ENCODE measurements at regions not wholly inside any gene's neighbourhood (a gene's known extent, or its start where the extent isn't known, plus 50 kb on each side); places are given as distances from the start of the nearest gene placed in this dataset.

DNA sequence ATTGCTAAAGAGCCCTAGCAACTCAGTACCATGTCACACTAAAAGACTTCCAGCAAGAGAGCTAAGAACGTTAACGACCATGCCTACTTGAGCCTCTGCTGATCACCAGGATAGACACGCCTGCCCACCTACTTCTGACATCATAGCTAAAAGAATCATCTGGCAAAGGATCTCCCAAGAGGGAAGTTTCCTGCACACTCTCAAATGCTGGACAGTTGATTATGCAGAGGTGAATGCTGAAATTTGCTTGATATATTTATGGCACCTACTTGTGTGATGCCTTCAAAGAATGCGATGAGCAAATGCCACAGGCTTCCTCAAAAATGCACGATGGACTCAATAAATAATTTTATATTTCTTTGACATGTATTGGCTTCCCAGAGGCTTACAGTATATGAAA is 113.6 kb downstream of the GALC start:
- DNase-seq (ENCODE audit: low read depth) = peak; percentile 25
- TF ChIP-seq, protein P1, sequence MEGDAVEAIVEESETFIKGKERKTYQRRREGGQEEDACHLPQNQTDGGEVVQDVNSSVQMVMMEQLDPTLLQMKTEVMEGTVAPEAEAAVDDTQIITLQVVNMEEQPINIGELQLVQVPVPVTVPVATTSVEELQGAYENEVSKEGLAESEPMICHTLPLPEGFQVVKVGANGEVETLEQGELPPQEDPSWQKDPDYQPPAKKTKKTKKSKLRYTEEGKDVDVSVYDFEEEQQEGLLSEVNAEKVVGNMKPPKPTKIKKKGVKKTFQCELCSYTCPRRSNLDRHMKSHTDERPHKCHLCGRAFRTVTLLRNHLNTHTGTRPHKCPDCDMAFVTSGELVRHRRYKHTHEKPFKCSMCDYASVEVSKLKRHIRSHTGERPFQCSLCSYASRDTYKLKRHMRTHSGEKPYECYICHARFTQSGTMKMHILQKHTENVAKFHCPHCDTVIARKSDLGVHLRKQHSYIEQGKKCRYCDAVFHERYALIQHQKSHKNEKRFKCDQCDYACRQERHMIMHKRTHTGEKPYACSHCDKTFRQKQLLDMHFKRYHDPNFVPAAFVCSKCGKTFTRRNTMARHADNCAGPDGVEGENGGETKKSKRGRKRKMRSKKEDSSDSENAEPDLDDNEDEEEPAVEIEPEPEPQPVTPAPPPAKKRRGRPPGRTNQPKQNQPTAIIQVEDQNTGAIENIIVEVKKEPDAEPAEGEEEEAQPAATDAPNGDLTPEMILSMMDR (conservative IDR thresholded peaks at IDR 0.05; ENCODE audit: control insufficient read depth, insufficient read depth, low read depth, low read length) = no peak
- no peak overlapping the region for H3K4me3 ChIP-seq (ENCODE audit: control insufficient read depth, low read depth, low read length)

DNA sequence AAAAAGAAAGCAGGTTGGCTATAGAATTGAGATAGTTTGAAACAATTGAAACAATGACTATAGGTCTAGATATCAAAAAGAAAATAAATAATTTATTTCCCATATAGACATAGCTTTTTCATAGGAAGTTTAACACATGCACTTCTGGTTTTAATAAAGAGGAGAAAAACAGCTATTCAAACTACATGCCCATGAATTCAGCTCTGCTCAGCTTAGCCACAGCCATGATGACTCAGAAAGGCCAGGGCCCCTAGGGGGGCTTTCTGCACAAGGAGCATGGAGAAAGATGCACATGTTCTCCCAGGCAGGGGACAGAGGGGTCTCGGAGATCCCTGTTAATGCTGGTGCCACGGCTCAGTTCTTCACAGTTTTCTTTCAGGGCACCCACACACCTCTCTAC is 114.0 kb downstream of the GALC start:
- DNase-seq (ENCODE audit: low read depth) = peak; percentile 34
- TF ChIP-seq, protein P1 (conservative IDR thresholded peaks at IDR 0.05; ENCODE audit: control insufficient read depth, insufficient read depth, low read depth, low read length) = no peak
- no peak overlapping the region for H3K4me3 ChIP-seq (ENCODE audit: control insufficient read depth, low read depth, low read length)

DNA sequence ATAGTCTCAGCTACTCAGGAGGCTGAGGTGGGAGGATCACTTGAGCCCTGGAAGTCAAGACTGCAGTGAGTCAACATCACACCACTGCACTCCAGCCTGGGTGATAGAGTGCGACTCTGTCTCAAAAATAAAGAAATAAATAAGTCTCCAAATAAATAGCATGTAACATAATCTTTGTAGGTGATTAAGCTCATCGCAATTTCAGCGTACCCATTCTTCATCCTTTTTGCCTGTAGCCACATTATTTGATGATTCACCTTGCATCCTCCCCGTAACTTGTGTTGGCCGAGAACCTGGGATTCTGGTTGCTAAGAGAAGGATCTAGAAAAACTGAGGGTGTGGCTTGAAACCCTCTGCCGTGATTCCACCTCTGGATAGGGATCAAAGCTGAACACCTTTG is 115.1 kb downstream of the GALC start:
- DNase-seq (ENCODE audit: low read depth) = peak; percentile 72
- TF ChIP-seq, protein P1 (conservative IDR thresholded peaks at IDR 0.05; ENCODE audit: control insufficient read depth, insufficient read depth, low read depth, low read length) = no peak
- H3K4me3 ChIP-seq (ENCODE audit: control insufficient read depth, low read depth, low read length) = no peak overlapping the region

DNA sequence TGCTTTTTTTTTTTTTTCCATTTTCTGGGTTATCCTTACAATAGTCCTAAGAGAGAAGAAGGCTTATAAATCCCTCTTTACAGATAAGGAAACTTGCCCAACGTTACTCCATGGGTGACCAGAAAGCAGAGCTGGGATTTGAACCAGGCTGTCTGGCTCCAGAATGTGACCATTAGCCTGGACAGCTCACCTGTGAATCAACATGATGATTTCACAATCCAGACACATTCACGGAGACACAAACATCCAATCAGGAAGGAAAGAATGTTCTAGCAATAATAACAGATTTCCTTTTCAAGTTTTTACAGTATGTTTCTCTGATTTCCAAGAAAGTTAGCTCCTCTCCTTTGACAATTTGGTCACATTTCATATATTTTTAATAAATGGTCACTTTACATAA is 118.3 kb downstream of the GALC start:
- TF ChIP-seq, protein P1 (conservative IDR thresholded peaks at IDR 0.05; ENCODE audit: control insufficient read depth, insufficient read depth, low read depth, low read length) = no peak
- H3K4me3 ChIP-seq (ENCODE audit: control insufficient read depth, low read depth, low read length) = no peak overlapping the region
- peak; percentile 65 for DNase-seq (ENCODE audit: low read depth)

GRCh38 chr14:87873741-87874140 is 119.2 kb downstream of the GALC start:
- peak; percentile 38 for DNase-seq (ENCODE audit: low read depth)
- TF ChIP-seq, protein P1 (conservative IDR thresholded peaks at IDR 0.05; ENCODE audit: control insufficient read depth, insufficient read depth, low read depth, low read length) = no peak
- no peak overlapping the region for H3K4me3 ChIP-seq (ENCODE audit: control insufficient read depth, low read depth, low read length)

DNA sequence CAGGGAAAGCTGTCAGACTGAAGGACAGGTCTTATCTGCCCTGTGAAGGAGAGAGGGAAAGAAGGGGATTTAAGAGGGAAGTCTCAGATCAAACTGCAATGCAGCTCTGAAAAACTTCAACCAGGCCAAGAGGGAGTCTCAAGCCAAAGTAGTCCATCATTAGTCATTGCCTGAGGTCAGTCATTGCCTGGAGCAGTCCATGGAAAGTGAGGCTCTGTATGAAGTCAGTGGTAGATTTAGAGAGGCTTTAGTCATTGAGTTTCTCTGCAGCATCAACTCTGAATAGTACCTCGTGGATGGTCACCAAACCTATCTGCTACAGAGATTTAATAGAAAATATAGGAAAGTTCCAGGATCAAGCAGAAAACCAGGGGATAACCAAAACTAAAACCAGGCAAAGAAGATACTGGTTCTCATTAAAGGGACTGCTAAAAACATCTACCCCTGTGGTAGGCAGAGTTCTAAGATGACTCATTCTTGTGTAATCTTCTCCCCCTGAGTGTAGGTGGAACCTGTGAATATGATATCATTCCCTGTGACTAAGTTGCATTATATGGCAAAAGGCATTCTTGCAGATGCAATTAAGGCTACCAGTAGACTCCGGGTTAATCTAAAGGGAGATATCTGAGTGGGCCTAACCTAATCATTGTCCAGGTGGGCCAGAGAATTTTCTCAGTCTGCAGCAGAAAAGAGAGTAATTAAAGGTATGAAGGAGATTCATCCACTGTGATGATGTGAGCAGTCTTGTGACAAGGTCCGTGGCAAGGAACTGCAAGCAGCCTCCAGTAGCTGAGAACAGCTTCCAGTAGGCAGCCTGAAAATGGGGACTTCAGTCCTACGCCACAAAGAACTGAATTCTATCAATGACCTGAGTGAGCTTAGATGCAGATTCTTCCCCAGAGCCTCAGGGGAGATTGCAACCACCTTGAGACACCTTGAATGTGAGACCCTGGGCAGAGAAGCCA is 123.1 kb downstream of the GALC start:
- peak; percentile 93 for DNase-seq (ENCODE audit: low read depth)
- TF ChIP-seq, protein P1 (conservative IDR thresholded peaks at IDR 0.05; ENCODE audit: control insufficient read depth, insufficient read depth, low read depth, low read length) = no peak
- no peak overlapping the region for H3K4me3 ChIP-seq (ENCODE audit: control insufficient read depth, low read depth, low read length)
